GM21367 (cell line): ENCODE measurements at regions not wholly inside any gene's neighbourhood (a gene's known extent, or its start where the extent isn't known, plus 50 kb on each side); places are given as distances from the start of the nearest gene placed in this dataset.

Source experiments
- ATAC-seq: cut with Tn5 transposase; IDR thresholded peaks from one replicate; pipeline ENCODE4 v1.9.1; 2021; ENCODE audit not compliant: unreplicated experiment

DNA sequence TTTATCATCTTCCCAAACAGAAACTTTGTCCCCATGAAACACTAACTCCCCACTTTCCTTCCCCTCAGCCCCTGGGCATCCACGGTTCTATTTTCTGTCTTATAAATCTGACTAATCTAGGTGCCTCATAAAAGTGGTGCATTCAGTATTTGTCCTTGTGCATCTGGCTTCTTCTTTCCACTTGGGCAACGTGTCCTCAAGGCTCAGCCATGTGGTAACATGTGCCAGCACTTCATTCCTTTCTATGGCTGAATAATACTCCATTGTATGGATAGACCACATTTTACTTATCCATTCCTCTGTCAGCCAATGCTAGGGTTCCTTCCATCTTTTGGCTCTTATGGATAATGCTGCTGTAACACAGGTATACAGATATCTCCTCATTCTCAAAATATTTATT lies 305.0 kb upstream of the RUNX1 start:
- ATAC-seq = no peak

DNA sequence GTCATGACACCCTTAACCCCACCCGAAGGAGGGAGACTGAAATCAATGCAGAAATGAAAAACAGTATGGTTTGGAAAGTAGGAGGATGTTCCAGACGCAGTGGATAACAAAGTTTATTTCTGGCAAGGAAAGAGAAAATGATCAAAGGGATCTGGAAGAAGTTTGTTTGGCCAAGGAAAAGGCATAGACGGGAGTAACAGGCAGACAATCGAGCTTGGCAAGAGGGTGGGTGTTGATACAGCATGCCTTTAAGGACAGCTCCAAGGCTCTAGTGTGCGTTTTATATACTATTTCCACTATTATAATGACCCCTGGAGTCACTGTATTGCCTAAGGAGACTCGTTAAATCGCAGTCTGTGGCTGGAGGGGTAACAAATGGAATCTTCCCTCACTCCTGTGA lies 303.7 kb upstream of the RUNX1 start:
- no peak for ATAC-seq

DNA sequence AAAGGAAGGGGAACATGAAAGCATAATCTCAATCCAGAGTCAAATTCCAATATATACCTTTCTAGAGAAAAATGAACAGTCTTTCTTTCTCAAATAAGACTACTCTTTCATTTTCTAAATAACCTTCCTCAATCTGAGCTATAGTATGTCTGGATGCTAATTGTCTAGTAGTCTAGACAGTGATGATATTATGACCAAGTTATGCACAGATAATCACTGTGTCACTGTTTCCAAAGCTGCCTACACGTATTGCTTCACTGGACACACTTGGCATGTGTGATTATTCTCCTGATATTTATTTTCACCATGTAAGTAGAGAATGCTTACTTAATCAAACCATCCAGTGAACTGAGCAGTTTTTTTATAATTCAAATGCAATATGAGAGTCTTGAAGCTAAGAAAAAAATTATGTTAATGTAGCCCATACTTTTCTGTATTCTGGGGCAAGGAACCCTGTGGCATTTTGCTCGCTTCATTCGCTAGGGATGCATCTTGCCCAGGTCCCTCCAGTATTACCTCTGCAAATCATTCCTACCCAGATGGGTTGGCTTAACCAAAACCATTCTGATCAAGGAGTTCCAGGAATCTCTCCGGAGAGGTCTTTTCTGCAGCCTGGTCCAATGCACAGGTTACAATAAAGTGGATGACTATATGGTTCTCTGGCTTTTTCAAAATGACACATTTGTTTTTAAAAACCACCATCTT lies 303.1 kb upstream of the RUNX1 start:
- ATAC-seq = no peak

GRCh38 chr21:35351434-35351833 lies 302.3 kb upstream of the RUNX1 start:
- ATAC-seq = no peak

GRCh38 chr21:35350965-35351364 lies 301.9 kb upstream of the RUNX1 start:
- no peak for ATAC-seq

- ATAC-seq = no peak
Observed at GRCh38 chr21:35349376-35350080, 300.4 kb upstream of the RUNX1 start.

DNA sequence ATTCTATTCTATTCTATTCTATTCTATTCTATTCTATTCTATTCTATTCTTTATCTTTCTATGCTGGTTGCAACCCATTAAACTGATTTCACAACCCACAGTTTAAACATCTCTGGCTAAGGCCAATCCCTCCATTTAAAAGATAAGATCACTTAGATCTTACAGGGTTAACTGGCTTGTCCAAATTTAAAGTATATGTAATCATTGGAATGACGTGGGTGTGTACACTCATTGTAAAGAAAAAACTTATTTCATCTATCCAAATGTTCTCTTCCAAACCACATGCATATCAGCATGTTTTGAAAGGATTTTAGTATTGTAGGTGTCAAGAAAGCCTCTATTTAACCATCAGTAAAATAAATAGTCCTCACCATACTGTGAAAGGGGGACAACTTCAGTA lies 299.6 kb upstream of the RUNX1 start:
- ATAC-seq = no peak

DNA sequence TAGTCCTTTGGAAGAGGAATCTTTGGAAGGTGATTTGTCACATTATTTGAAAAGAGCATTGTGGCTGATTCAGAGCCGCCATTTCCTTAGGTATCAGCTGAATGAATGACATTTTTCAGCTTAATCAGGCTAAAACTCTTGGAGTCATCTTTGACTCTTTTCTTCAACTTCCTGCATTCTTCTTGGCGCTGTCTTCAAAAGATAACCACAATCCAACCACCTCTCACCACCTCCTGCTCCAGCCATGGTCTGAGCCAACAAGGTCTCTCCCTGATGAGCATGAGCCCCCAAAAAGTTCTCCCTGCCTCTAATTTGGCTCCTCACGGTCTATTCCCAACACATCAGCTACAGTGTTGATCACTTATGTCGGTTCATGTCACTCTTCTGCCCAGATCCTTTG lies 297.6 kb upstream of the RUNX1 start:
- no peak for ATAC-seq

- ATAC-seq = no peak
Observed at GRCh38 chr21:35345954-35346353, 296.9 kb upstream of the RUNX1 start.

DNA sequence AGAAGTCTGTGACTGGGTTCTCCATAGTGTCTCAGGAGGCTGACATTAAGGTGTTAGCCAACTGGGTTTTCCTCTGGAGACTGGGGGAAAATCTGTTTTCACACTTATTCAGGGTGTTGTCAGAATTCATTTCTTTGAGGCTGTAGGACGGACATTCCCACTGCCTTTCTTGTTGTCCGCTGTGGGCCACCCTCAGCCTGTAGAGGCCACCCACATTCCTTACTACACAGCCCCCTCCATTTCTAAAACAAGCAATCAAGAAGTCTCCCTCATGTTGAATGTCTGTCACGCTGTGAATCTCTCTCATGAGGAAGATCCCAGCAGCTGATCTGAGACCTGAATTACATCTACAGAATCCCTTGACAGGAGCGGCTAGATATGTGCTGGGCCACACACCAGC lies 295.5 kb upstream of the RUNX1 start:
- ATAC-seq = no peak

DNA sequence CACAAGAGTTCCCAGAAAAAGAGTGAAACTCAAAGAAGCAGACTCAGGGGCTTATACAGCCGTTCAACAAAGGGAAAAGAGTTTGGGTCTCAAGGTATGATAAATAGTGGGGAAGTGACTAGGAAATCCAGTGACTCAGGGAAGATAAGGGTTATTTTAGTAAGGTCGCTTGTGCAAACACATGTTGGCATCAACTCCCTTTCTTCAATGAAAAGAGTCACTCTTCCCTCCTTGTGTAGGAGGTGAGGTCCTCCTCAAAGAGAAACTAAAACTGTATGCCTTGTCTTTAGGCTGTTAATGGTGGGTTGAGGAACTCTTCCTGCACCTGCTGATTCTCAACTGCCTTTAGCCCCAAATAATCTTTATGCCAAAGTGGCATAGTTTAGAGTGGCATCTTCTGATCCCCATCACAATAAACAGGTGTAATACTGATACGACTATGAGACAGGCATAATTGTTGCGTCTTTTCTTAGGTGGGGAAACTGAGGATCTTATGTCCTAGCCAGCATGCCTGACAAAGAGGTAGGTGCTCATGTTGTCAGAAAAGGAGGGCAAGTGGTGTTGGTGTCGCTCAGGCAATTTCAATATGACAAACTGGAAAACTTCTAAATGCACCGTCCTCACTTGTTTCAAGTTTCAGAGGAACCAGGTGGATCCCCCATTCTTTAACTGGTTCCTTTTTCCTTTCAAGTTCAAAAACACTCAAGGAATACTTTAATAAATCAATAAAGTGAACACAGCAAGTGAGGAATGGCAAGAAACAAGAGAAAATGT lies 294.1 kb upstream of the RUNX1 start:
- ATAC-seq = no peak

DNA sequence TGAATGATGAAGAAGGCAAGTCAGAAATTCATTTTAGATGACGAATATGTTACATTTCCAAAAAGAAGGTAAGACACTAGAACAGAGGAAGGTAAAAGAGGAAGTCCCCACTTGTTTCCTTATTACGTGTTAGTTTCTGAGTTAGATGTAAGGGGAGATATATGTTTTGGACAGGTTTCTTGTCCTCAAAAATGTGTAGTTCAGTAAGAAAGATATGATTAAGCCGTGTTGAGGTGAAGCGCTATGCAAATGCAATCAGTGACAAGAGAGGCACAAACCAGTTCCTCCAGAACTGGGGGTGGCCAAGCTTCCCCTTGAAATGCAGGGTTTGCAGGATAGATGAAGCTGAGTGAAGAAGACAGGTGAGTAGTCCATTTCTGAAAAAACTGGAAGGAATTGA lies 293.3 kb upstream of the RUNX1 start:
- ATAC-seq = peak; percentile 60

GRCh38 chr21:35340273-35340672 lies 291.2 kb upstream of the RUNX1 start:
- no peak for ATAC-seq

- no peak for ATAC-seq
Observed at GRCh38 chr21:35338881-35339632, 290.0 kb upstream of the RUNX1 start.

- ATAC-seq = no peak
Observed at GRCh38 chr21:35338281-35338680, 289.2 kb upstream of the RUNX1 start.

- no peak for ATAC-seq
Observed at GRCh38 chr21:35337573-35337972, 288.5 kb upstream of the RUNX1 start.

DNA sequence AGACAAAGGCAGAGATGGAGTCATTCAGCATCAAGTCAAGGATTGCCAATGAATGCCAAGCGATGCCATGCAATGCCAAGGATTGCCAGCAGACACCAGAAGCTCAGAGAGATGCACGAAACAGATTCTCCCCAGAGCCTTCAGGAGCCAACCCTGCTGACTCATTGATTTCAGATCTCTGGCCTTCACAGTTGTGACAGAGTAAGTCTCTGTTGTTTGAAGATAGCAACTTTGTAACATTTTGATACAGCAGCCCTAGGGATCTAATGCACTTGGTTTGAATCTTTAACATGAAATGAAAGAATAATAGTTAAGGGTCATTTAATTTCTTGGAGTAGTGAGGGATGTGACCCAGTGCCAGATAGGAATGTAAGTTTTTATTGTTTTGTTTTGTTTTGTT lies 287.4 kb upstream of the RUNX1 start:
- no peak for ATAC-seq

GRCh38 chr21:35335951-35336446 lies 286.9 kb upstream of the RUNX1 start:
- ATAC-seq = no peak

DNA sequence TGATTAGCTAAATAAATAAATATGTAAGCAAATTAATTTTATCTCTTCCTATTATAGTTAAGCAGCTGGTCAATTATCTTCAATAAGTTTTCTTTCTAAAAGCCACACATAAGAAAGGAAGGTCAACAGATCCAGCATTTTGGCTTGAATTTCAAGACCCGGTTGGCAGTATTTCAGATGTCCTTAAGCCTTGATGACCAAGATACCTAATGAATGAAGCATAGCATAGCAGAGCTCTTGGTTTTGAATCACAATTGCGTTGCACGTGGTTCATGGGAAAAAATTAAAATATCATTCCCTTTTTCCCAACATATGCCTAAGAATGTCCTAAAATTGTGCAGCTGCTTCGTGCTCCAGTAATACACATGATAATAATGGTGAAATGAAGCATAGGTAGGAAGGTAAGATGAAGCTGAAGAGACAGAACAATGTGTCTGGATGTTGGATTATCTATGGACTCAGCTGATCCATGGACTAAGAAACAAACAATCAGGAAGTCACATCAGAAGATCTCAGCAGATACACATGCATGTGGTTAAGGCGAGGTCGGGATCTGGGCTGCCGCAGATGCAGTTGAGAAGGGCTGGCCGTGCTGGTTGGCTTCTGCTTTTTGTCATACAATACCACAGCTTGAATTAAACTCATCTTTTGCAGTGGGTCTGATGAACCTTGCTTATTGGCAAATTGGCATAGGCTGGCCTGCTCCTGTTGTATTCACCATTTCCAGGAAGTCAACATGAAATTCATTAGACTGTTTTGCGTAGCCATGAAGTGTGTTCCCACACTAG lies 284.9 kb upstream of the RUNX1 start:
- ATAC-seq = no peak

GRCh38 chr21:35332841-35333426 lies 283.8 kb upstream of the RUNX1 start:
- no peak for ATAC-seq
